ENCODE measurements at regions not wholly inside any gene's neighbourhood (a gene's known extent, or its start where the extent isn't known, plus 50 kb on each side); places are given as distances from the start of the nearest gene placed in this dataset.

GRCh38 chr7:69182596-69183467 lies 415.4 kb upstream of the AUTS2 start:
- TF ChIP-seq EZH2 (IDR thresholded peaks at IDR 0.05; ENCODE audit: low read depth, unreplicated experiment) = no peak
- TF ChIP-seq POLR2AphosphoS5 (IDR thresholded peaks at IDR 0.05; ENCODE audit: low read depth) = no peak
- TF ChIP-seq JUNB (IDR thresholded peaks at IDR 0.05; ENCODE audit: unreplicated experiment) = no peak
- no peak for TF ChIP-seq CTCF (conservative IDR thresholded peaks at IDR 0.05; ENCODE audit: low read depth in 2 of 2)
- TF ChIP-seq, protein P1, sequence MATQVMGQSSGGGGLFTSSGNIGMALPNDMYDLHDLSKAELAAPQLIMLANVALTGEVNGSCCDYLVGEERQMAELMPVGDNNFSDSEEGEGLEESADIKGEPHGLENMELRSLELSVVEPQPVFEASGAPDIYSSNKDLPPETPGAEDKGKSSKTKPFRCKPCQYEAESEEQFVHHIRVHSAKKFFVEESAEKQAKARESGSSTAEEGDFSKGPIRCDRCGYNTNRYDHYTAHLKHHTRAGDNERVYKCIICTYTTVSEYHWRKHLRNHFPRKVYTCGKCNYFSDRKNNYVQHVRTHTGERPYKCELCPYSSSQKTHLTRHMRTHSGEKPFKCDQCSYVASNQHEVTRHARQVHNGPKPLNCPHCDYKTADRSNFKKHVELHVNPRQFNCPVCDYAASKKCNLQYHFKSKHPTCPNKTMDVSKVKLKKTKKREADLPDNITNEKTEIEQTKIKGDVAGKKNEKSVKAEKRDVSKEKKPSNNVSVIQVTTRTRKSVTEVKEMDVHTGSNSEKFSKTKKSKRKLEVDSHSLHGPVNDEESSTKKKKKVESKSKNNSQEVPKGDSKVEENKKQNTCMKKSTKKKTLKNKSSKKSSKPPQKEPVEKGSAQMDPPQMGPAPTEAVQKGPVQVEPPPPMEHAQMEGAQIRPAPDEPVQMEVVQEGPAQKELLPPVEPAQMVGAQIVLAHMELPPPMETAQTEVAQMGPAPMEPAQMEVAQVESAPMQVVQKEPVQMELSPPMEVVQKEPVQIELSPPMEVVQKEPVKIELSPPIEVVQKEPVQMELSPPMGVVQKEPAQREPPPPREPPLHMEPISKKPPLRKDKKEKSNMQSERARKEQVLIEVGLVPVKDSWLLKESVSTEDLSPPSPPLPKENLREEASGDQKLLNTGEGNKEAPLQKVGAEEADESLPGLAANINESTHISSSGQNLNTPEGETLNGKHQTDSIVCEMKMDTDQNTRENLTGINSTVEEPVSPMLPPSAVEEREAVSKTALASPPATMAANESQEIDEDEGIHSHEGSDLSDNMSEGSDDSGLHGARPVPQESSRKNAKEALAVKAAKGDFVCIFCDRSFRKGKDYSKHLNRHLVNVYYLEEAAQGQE (IDR thresholded peaks at IDR 0.05; ENCODE audit: unreplicated experiment) = no peak
- TF ChIP-seq NANOG (IDR thresholded peaks at IDR 0.05; ENCODE audit: borderline replicate concordance) = no peak
- TF ChIP-seq EZH2phosphoT487 (IDR thresholded peaks at IDR 0.05; ENCODE audit: unreplicated experiment) = no peak
- no peak for TF ChIP-seq STAT1 (IDR thresholded peaks at IDR 0.05; ENCODE audit: unreplicated experiment)
- TF ChIP-seq CREB1 (CRISPR knock-in tag; IDR thresholded peaks at IDR 0.05; ENCODE audit: low read depth) = no peak
- TF ChIP-seq, protein P2, sequence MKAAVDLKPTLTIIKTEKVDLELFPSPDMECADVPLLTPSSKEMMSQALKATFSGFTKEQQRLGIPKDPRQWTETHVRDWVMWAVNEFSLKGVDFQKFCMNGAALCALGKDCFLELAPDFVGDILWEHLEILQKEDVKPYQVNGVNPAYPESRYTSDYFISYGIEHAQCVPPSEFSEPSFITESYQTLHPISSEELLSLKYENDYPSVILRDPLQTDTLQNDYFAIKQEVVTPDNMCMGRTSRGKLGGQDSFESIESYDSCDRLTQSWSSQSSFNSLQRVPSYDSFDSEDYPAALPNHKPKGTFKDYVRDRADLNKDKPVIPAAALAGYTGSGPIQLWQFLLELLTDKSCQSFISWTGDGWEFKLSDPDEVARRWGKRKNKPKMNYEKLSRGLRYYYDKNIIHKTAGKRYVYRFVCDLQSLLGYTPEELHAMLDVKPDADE (IDR thresholded peaks at IDR 0.05) = no peak
